ENCODE measurements at regions not wholly inside any gene's neighbourhood (a gene's known extent, or its start where the extent isn't known, plus 50 kb on each side); places are given as distances from the start of the nearest gene placed in this dataset.

GRCh38 chr5:2180456-2180855, 297.7 kb upstream of the IRX4 start:
- Histone ChIP-seq H2AFZ (ENCODE audit: low read depth, low read length) (no peak overlapping the region), H3K4me1 (ENCODE audit: control insufficient read depth, extremely low read depth, insufficient read depth, low read length) (no peaks in the 10 kb centered on the region), H3K9me1 (replicated peaks; ENCODE audit: control insufficient read depth, extremely low read depth, insufficient read depth, low read length) (no peaks in the 10 kb centered on the region), H3K36me3 (ENCODE audit: control insufficient read depth in 2 of 2, extremely low read depth in 1 of 2, insufficient read depth in 2 of 2, low read length in 2 of 2) (no peaks in the 10 kb centered on the region), H3K27me3 (ENCODE audit: control insufficient read depth in 2 of 2, insufficient read depth in 2 of 2, low read length in 2 of 2) (no peaks in the 10 kb centered on the region), H3K9ac (replicated peaks; ENCODE audit: extremely low read depth, insufficient read depth, low read length) (no peak overlapping the region), H3K27ac (ENCODE audit: insufficient read depth, low read depth, low read length) (no peak overlapping the region), H4K20me1 (replicated peaks; ENCODE audit: control insufficient read depth, extremely low read depth, insufficient read depth, low read length) (no peaks in the 10 kb centered on the region), H3K4me3 (replicated peaks in 1 of 3; ENCODE audit: insufficient read depth in 1 of 3, low read depth in 1 of 3, low read length in 3 of 3) (no peak overlapping the region), H3K79me2 (ENCODE audit: control insufficient read depth, insufficient read depth, low read length) (no peaks in the 10 kb centered on the region), H3K9me3 (replicated peaks; ENCODE audit: control insufficient read depth, insufficient read depth, low read length) (peaks cover 6% of the 10 kb centered on the region), H3K4me2 (ENCODE audit: insufficient read depth, low read length) (no peak overlapping the region)
- DNase-seq (ENCODE audit: low read depth, low spot score) (no peak), FAIRE-seq (no peak)
- TF ChIP-seq EZH2 (IDR thresholded peaks at IDR 0.05; ENCODE audit: borderline replicate concordance, low read depth, low read length, severe bottlenecking) = no peak
- TF ChIP-seq MAX (IDR thresholded peaks at IDR 0.05; ENCODE audit: insufficient read depth, insufficient read length) = no peak
- TF ChIP-seq JUN (IDR thresholded peaks at IDR 0.05; ENCODE audit: borderline replicate concordance, insufficient read depth, insufficient read length, low read depth) = no peak
- TF ChIP-seq CTCF (IDR thresholded peaks at IDR 0.05; ENCODE audit: extremely low read depth in 1 of 2, insufficient read depth in 1 of 2, low read depth in 1 of 2, low read length in 2 of 2) = no peak
- no peak for TF ChIP-seq POLR2A (IDR thresholded peaks at IDR 0.05; ENCODE audit: low read depth, low read length)
- TF ChIP-seq FOS (IDR thresholded peaks at IDR 0.05; ENCODE audit: borderline replicate concordance, insufficient read depth, low read length) = no peak
- TF ChIP-seq MYC (IDR thresholded peaks at IDR 0.05; ENCODE audit: low read depth, low read length) = no peak
- no peak for TF ChIP-seq POLR2AphosphoS5 (IDR thresholded peaks at IDR 0.05; ENCODE audit: insufficient read depth, low read depth, low read length)
- no peak for TF ChIP-seq GATA2 (IDR thresholded peaks at IDR 0.05; ENCODE audit: insufficient read depth, insufficient read length, low read depth, low read length)
- ChIA-PET POLR2A (no interaction called here), CTCF (no interaction called here)
- BruUV-seq (replicated peaks) = no TSS peak
- intact Hi-C loops (cut with micrococcal nuclease) (no loop called here), dilution Hi-C loops (cut with MboI; ENCODE audit: extremely low pct_ligation_motif_present, low sequenced_read_pairs) (no loop called here)

Data from endothelial cell of umbilical vein (primary cell).